Dendritic cell treated with granulocyte-macrophage colony-stimulating factor and Interleukin-4, amounts not matched to agents 40 ng/mL and 50 ng/mL, for 4 days (primary cell): ENCODE measurements at regions not wholly inside any gene's neighbourhood (a gene's known extent, or its start where the extent isn't known, plus 50 kb on each side); places are given as distances from the start of the nearest gene placed in this dataset.

Experiments
- H3K27ac Mint-ChIP-seq: one replicate; pipeline ENCODE4 v1.8.0; 2022; ENCODE audit warnings: mild to moderate bottlenecking, mixed read lengths
- H3K27me3 Mint-ChIP-seq: one replicate; pipeline ENCODE4 v1.8.0; 2022; ENCODE audit warnings: mild to moderate bottlenecking, mixed read lengths
- H3K36me3 Mint-ChIP-seq: one replicate; pipeline ENCODE4 v1.8.0; 2022; ENCODE audit warnings: low read depth, mixed read lengths
- H3K4me1 Mint-ChIP-seq: one replicate; pipeline ENCODE4 v1.8.0; 2022; ENCODE audit warnings: low read depth, mixed read lengths
- H3K4me3 Mint-ChIP-seq: one replicate; pipeline ENCODE4 v1.8.0; 2022; ENCODE audit warnings: mild to moderate bottlenecking, moderate library complexity, mixed read lengths
- H3K9me3 Mint-ChIP-seq: one replicate; pipeline ENCODE4 v1.8.0; 2022; ENCODE audit warnings: mixed read lengths
- intact Hi-C: fragments of 100-400 bp; cut with micrococcal nuclease; formaldehyde crosslinking; loops from one replicate; pipeline ENCODE4 v1.15.0; 2022

DNA sequence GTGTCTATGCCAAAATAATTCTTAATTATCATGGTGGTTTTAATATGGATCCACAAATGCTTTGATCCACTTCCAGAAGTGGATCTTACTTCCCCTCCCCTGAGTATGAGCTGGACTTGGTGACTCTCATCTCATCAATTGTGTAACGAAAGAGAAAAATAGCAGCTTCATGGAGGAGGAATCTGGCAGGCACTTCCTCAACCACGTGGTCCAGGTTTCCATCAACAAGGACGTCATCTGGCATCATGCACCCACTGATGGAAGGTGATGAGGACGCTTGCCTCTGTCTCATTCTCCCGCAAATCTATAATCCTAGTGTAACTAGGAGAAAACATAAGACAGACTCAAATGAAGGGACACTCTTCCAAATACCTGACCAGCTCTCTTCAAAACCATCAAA, 54.6 kb upstream of the S1PR3 start:
- Mint-ChIP-seq H3K9me3 (no peaks in the 10 kb centered on the region), H3K27me3 (peaks cover 15% of the 10 kb centered on the region), H3K4me3 (no peak overlapping the region), H3K27ac (no peak overlapping the region), H3K4me1 (peaks cover 53% of the 10 kb centered on the region), H3K36me3 (no peaks in the 10 kb centered on the region)
- intact Hi-C loops: no loop called here

GRCh38 chr9:88937248-88937647, 54.0 kb upstream of the S1PR3 start:
- H3K4me3 Mint-ChIP-seq: no peak overlapping the region
- H3K36me3 Mint-ChIP-seq: no peaks in the 10 kb centered on the region
- no peak overlapping the region for H3K27ac Mint-ChIP-seq
- H3K9me3 Mint-ChIP-seq: no peaks in the 10 kb centered on the region
- peaks cover 53% of the 10 kb centered on the region for H3K4me1 Mint-ChIP-seq
- intact Hi-C loops: no loop called here
- peaks cover 15% of the 10 kb centered on the region for H3K27me3 Mint-ChIP-seq

- Mint-ChIP-seq H3K27ac (no peak overlapping the region), H3K36me3 (no peaks in the 10 kb centered on the region), H3K9me3 (no peaks in the 10 kb centered on the region), H3K27me3 (peaks cover 14% of the 10 kb centered on the region), H3K4me3 (no peak overlapping the region), H3K4me1 (peaks cover 50% of the 10 kb centered on the region)
- intact Hi-C loops: no loop called here
Observed at GRCh38 chr9:88938189-88938588, 53.1 kb upstream of the S1PR3 start.
